ENCODE measurements at regions not wholly inside any gene's neighbourhood (a gene's known extent, or its start where the extent isn't known, plus 50 kb on each side); places are given as distances from the start of the nearest gene placed in this dataset.
"Not testable (repeated sequence)": the region's sequence is repeated elsewhere in the genome, so short reads cannot be mapped to it uniquely, and the experiment has no call there.

DNA sequence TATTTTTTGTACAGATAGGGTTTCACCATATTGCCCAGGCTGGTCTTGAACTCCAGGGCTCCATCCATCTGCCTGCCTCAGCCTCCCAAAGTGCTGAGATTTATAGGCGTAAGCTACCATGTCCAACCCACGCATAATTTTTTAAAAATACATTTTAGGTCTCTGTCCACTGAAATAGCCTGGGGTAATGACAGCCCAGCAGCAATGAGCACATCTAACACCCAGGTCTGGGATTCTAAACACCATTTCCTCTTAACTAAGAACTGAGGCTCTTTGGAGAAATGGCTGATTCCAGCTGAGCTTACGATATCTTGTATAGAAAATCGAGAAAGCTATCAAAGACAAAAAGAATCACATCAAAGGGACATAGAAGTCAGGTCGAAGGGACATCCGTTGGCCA is 245.3 kb downstream of the PARN start:
- TF ChIP-seq, protein P1, sequence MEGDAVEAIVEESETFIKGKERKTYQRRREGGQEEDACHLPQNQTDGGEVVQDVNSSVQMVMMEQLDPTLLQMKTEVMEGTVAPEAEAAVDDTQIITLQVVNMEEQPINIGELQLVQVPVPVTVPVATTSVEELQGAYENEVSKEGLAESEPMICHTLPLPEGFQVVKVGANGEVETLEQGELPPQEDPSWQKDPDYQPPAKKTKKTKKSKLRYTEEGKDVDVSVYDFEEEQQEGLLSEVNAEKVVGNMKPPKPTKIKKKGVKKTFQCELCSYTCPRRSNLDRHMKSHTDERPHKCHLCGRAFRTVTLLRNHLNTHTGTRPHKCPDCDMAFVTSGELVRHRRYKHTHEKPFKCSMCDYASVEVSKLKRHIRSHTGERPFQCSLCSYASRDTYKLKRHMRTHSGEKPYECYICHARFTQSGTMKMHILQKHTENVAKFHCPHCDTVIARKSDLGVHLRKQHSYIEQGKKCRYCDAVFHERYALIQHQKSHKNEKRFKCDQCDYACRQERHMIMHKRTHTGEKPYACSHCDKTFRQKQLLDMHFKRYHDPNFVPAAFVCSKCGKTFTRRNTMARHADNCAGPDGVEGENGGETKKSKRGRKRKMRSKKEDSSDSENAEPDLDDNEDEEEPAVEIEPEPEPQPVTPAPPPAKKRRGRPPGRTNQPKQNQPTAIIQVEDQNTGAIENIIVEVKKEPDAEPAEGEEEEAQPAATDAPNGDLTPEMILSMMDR (IDR thresholded peaks at IDR 0.05) = no peak
- no peak for DNase-seq
- H3K27me3 Mint-ChIP-seq (ENCODE audit: low read depth, poor library complexity) = peaks cover 9% of the 10 kb centered on the region
- H3K4me1 Mint-ChIP-seq = no peaks in the 10 kb centered on the region
- H3K27ac Mint-ChIP-seq = no peak overlapping the region
- H3K4me3 Mint-ChIP-seq = no peak overlapping the region
- no peaks in the 10 kb centered on the region for H3K36me3 Mint-ChIP-seq (ENCODE audit: low read depth)
- peaks cover 17% of the 10 kb centered on the region for H3K9me3 Mint-ChIP-seq

DNA sequence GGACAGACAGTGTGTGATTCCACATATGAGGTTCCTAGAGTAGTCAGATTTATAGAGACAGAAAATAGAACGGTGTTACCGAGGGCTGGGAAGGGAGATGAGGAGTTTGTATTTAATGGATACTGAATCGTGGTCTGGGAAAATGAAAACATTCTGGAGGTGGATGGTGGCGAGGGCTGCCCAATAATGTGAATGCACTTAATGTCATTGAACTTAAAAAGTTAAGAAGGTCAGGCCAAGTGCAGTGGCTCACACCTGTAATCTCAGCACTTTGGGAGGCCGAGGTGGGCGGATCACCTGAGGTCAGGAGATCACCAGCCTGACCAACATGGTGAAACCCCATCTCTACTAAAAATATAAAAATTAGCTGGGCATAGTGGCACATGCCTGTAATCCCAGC is 246.2 kb downstream of the PARN start:
- DNase-seq; H3K27me3 Mint-ChIP-seq (ENCODE audit: low read depth, poor library complexity); H3K27ac Mint-ChIP-seq; H3K4me1 Mint-ChIP-seq; H3K36me3 Mint-ChIP-seq (ENCODE audit: low read depth); H3K4me3 Mint-ChIP-seq: not testable (repeated sequence)
- H3K9me3 Mint-ChIP-seq = peaks cover 17% of the 10 kb centered on the region

DNA sequence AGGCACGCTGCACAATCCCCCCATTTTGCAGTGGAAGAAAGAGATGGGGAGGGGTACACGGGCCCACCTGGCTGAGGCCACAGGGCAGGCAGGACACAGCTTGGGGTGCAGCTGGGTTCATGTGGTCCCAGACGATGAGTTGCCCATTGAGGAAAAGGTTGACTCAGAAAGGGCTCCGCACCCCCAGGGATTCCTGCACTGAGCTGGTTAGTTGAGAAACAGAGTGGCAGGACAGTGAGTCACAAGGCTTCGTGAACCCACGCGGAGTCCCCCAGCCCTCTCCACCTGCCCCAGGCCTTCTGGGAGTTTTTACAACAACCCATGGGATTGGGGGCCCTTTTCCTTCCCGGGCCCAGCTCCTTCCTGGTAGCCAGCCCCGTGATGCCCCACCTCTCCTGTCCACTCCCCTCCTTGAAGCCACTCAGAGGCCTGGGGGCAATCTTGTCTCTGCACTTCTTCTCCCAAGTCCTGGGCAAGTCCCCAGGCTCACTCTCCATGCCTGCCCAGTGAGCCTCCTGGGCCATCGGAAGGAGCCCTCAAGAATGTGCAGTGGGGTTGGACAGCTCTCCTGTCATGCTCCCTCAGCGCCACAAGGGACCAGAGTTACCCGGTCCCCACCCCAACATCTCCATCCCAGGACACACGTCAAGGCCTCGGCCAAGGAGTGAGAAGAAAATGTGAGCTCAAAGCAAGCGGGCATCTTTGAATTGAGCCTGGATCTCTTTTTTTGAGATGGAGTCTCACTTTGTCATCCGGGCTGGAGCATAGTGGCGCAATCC is 251.2 kb downstream of the PARN start:
- Mint-ChIP-seq H3K4me1 (peaks cover 18% of the 10 kb centered on the region), H3K4me3 (no peak overlapping the region), H3K9me3 (peaks cover 4% of the 10 kb centered on the region), H3K27me3 (ENCODE audit: low read depth, poor library complexity) (peaks cover 1% of the 10 kb centered on the region), H3K27ac (no peak overlapping the region), H3K36me3 (ENCODE audit: low read depth) (no peaks in the 10 kb centered on the region)
- TF ChIP-seq, protein P1 (IDR thresholded peaks at IDR 0.05) = no peak
- DNase-seq = no peak

DNA sequence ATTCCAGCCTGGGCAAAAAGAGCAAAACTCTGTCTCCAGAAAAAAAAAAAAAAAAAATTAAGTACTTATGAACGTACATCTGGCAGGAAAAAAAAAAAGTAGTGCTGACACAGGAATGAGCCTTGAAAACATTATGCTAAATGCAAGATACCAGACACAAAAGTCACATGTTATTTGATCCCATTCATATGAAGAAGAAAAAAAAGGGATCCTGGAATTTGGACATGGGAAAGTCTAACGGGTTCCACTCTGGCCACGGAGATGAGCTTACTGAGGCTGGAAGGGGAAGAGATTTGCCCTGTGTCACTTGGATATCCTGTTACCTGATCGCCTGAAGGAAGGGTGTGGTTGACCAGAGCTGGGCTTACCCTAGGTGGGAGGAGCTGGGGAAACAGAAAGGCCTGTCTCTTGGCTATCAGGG is 251.9 kb downstream of the PARN start:
- H3K4me1 Mint-ChIP-seq = peaks cover 19% of the 10 kb centered on the region
- DNase-seq = no peak

DNA sequence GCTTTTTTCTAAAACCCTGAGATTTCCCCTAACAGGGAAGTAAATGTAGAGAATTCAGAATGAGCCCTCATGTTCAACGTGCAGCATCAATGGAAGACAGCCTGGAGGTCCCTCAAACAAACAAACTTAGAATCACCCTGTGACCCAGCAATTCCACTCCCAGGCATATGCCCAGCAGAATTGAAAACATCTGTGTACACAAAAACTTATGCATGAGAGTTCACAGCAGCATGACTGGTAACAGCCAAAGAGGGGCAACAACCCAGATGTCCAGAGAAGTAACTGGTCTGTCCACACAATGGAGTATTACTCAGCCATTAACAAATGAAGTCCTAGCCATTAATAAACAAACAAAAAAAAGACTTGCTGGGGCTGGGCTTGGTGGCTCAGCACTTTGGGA is 252.7 kb downstream of the PARN start:
- Mint-ChIP-seq H3K4me1 (peaks cover 19% of the 10 kb centered on the region), H3K36me3 (ENCODE audit: low read depth) (no peaks in the 10 kb centered on the region), H3K27ac (no peak overlapping the region), H3K4me3 (no peak overlapping the region), H3K27me3 (ENCODE audit: low read depth, poor library complexity) (no peaks in the 10 kb centered on the region), H3K9me3 (no peaks in the 10 kb centered on the region)
- DNase-seq = no peak
- TF ChIP-seq, protein P1 (IDR thresholded peaks at IDR 0.05) = no peak

More for the DNA sequence above, 251.9 kb downstream of the PARN start:
- Mint-ChIP-seq H3K27ac (no peak overlapping the region), H3K27me3 (ENCODE audit: low read depth, poor library complexity) (no peaks in the 10 kb centered on the region), H3K9me3 (no peaks in the 10 kb centered on the region), H3K36me3 (ENCODE audit: low read depth) (no peaks in the 10 kb centered on the region), H3K4me3 (no peak overlapping the region)
- TF ChIP-seq, protein P1 (IDR thresholded peaks at IDR 0.05) = no peak

DNA sequence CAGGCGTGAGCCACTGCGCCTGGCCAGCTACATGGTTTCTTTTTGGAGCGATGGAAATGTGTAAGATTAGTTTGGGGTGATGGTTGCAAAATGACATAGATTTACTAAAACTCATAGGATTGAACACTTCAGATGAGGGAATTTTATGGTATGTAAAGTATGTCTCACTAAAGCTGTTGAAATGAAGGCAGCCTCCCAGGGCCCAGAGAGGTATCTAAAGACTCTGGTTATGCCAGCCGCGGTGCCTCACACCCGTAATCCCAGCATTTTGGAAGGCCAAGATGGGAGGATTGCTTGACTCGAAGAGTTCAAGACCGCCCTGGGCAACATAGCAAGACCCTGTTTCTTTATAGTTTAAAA is 254.9 kb downstream of the PARN start:
- Mint-ChIP-seq H3K4me3 (no peak overlapping the region), H3K36me3 (ENCODE audit: low read depth) (no peaks in the 10 kb centered on the region), H3K9me3 (no peaks in the 10 kb centered on the region), H3K27me3 (ENCODE audit: low read depth, poor library complexity) (no peaks in the 10 kb centered on the region), H3K4me1 (peaks cover 19% of the 10 kb centered on the region), H3K27ac (no peak overlapping the region)
- DNase-seq = no peak
- TF ChIP-seq, protein P1 (IDR thresholded peaks at IDR 0.05) = no peak

All from nephron progenitor cell (in vitro differentiated cells).